H1 (cell line): ENCODE measurements at regions not wholly inside any gene's neighbourhood (a gene's known extent, or its start where the extent isn't known, plus 50 kb on each side); places are given as distances from the start of the nearest gene placed in this dataset.

ENCODE experiments used
- CTCF ChIA-PET: fragments of 300-600 bp; sonication (Branson Sonifier 250); formaldehyde crosslinking; loops from one replicate; lab custom pipeline; 2021; ENCODE audit not compliant: partially characterized antibody; lab: Charles Lee
- POLR2A ChIA-PET: fragments of 300-600 bp; sonication (Branson Sonifier 250); formaldehyde crosslinking; loops from one replicate; lab custom pipeline; 2021; ENCODE audit warnings: inconsistent platforms; ENCODE audit not compliant: partially characterized antibody; lab: Charles Lee
- DNase-seq, 2 experiments: peaks; one replicate each; pipeline versions ENCODE4 v3.0.0 to v3.0.0-alpha.2; 2010 to 2022; ENCODE audit warnings: low spot score in 2 of 2, low read depth in 1 of 2, mixed read lengths in 1 of 2
- FAIRE-seq: peaks from 2 replicates; lab custom pipeline; 2011; peaks lifted over from hg19 to GRCh38; lab: Jason Lieb, UNC
- H2AFZ ChIP-seq: 2 replicates; pipeline ENCODE4 v1.8.1; 2012; ENCODE audit warnings: low read length, inconsistent platforms
- H2AK5ac ChIP-seq: 2 replicates; pipeline ENCODE4 v1.6.1; 2013; ENCODE audit warnings: low read depth, low read length
- H2BK120ac ChIP-seq: replicated peaks from 2 replicates; pipeline ENCODE3; 2013; ENCODE audit warnings: low read depth, low read length, inconsistent platforms
- H2BK12ac ChIP-seq: 2 replicates; pipeline ENCODE4 v1.6.1; 2013; ENCODE audit warnings: low read depth, low read length
- H2BK15ac ChIP-seq: 2 replicates; pipeline ENCODE4 v1.6.1; 2013; ENCODE audit warnings: low read length
- H2BK20ac ChIP-seq: 2 replicates; pipeline ENCODE4 v1.6.1; 2013; ENCODE audit warnings: low read length
- H2BK5ac ChIP-seq: 2 replicates; pipeline ENCODE4 v1.6.1; 2013; ENCODE audit warnings: low read depth, low read length
- H3K14ac ChIP-seq: 2 replicates; pipeline ENCODE4 v1.6.1; 2013; ENCODE audit warnings: inconsistent platforms; ENCODE audit not compliant: insufficient read length
- H3K18ac ChIP-seq: 2 replicates; pipeline ENCODE4 v1.6.1; 2013; ENCODE audit warnings: low read length; ENCODE audit errors: extremely low read depth
- H3K23ac ChIP-seq: 2 replicates; pipeline ENCODE4 v1.6.1; 2013; ENCODE audit warnings: inconsistent platforms; ENCODE audit not compliant: insufficient read length
- H3K23me2 ChIP-seq: 2 replicates; pipeline ENCODE4 v1.6.1; 2013; ENCODE audit warnings: low read depth, low read length
- H3K27ac ChIP-seq: 2 replicates; pipeline ENCODE4 v1.6.1; 2011; ENCODE audit warnings: low read depth, low read length, inconsistent platforms
- H3K27me3 ChIP-seq, 4 experiments: replicated peaks in 1 of 4; 1 replicate in 1 of 4; 2 replicates in 3 of 4; pipeline versions ENCODE4 v1.6.1 to v1.8.1; 2011 to 2013; ENCODE audit warnings: low read length in 3 of 4, mild to moderate bottlenecking in 3 of 4, inconsistent platforms in 2 of 4, mixed read lengths in 2 of 4, moderate library complexity in 1 of 4; ENCODE audit not compliant: control insufficient read depth in 3 of 4, insufficient read depth in 3 of 4; ENCODE audit errors: extremely low read depth in 1 of 4
- H3K36me3 ChIP-seq, 4 experiments: 2 replicates each; pipeline versions ENCODE4 v1.6.1 to v1.8.1; 2011 to 2013; ENCODE audit warnings: mild to moderate bottlenecking in 4 of 4, low read length in 3 of 4, moderate library complexity in 2 of 4, control low read depth in 1 of 4, inconsistent platforms in 1 of 4; ENCODE audit not compliant: insufficient read depth in 4 of 4, control insufficient read depth in 2 of 4
- H3K4ac ChIP-seq: replicated peaks from 2 replicates; pipeline ENCODE3; 2013; ENCODE audit warnings: low read length, low read depth, mixed read lengths, inconsistent platforms; ENCODE audit not compliant: insufficient read length
- H3K4me1 ChIP-seq, 4 experiments: replicated peaks in 1 of 4; 1 replicate in 1 of 4; 2 replicates in 3 of 4; pipeline versions ENCODE4 v1.6.1 to v1.8.1; 2011 to 2013; ENCODE audit warnings: low read length in 3 of 4, inconsistent platforms in 2 of 4, mixed read lengths in 1 of 4; ENCODE audit not compliant: insufficient read depth in 4 of 4, control insufficient read depth in 3 of 4
- H3K4me2 ChIP-seq, 2 experiments: 2 replicates each; pipeline versions ENCODE4 v1.6.1 to v1.8.1; 2011 to 2013; ENCODE audit warnings: low read depth in 2 of 2, low read length in 2 of 2, control low read depth in 1 of 2, inconsistent platforms in 1 of 2, mild to moderate bottlenecking in 1 of 2; ENCODE audit not compliant: insufficient read depth in 1 of 2
- H3K4me3 ChIP-seq, 4 experiments: fragments of 200-600, 300-600 bp in 1 of 4; sonication (generic), shearing (Covaris generic), sonication (Bioruptor Twin) in 1 of 4; 2 replicates each; pipeline versions ENCODE4 v1.5.1 to v1.8.1; 2011 to 2016; ENCODE audit warnings: low read length in 4 of 4, low read depth in 3 of 4, control low read depth in 2 of 4, inconsistent platforms in 2 of 4, mild to moderate bottlenecking in 2 of 4, mixed read lengths in 1 of 4, moderate library complexity in 1 of 4; ENCODE audit not compliant: insufficient read depth in 2 of 4; ENCODE audit errors: extremely low read depth in 1 of 4
- H3K56ac ChIP-seq: replicated peaks from 2 replicates; pipeline ENCODE3; 2013; ENCODE audit warnings: low read depth, mild to moderate bottlenecking, mixed read lengths, low read length, inconsistent platforms; ENCODE audit not compliant: insufficient read length
- H3K79me1 ChIP-seq: 2 replicates; pipeline ENCODE4 v1.6.1; 2013; ENCODE audit warnings: low read depth, low read length, control low read depth
- H3K79me2 ChIP-seq, 2 experiments: 2 replicates each; pipeline versions ENCODE4 v1.6.1 to v1.8.1; 2012 to 2013; ENCODE audit warnings: low read length in 2 of 2, mild to moderate bottlenecking in 2 of 2, inconsistent platforms in 1 of 2; ENCODE audit not compliant: insufficient read depth in 2 of 2, control insufficient read depth in 1 of 2
- H3K9ac ChIP-seq, 4 experiments: replicated peaks in 1 of 4; 1 replicate in 1 of 4; 2 replicates in 3 of 4; pipeline versions ENCODE4 v1.6.1 to v1.8.1; 2011 to 2013; ENCODE audit warnings: low read depth in 3 of 4, low read length in 3 of 4, control low read depth in 2 of 4, mild to moderate bottlenecking in 2 of 4, moderate library complexity in 2 of 4, inconsistent platforms in 1 of 4; ENCODE audit errors: extremely low read depth in 1 of 4
- H3K9me3 ChIP-seq, 2 experiments: 2 replicates each; pipeline versions ENCODE4 v1.6.1 to v1.8.1; 2012 to 2013; ENCODE audit warnings: mild to moderate bottlenecking in 2 of 2, moderate library complexity in 2 of 2, control low read depth in 1 of 2, inconsistent platforms in 1 of 2, low read depth in 1 of 2, low read length in 1 of 2, mixed read lengths in 1 of 2; ENCODE audit not compliant: insufficient read depth in 2 of 2
- H4K20me1 ChIP-seq, 2 experiments: replicated peaks in 1 of 2; 2 replicates each; pipeline versions ENCODE3 to v1.8.1; 2011 to 2013; ENCODE audit warnings: inconsistent platforms in 2 of 2, low read length in 2 of 2, mild to moderate bottlenecking in 1 of 2; ENCODE audit not compliant: insufficient read depth in 2 of 2, control insufficient read depth in 1 of 2
- H4K5ac ChIP-seq: 2 replicates; pipeline ENCODE4 v1.6.1; 2013; ENCODE audit warnings: low read length, low read depth, mixed read lengths, inconsistent platforms; ENCODE audit not compliant: insufficient read length
- H4K8ac ChIP-seq: 2 replicates; pipeline ENCODE4 v1.8.0; 2013; ENCODE audit warnings: mild to moderate bottlenecking, moderate library complexity, low read length, inconsistent platforms; ENCODE audit not compliant: insufficient read depth; ENCODE audit errors: extremely low read depth
- H4K91ac ChIP-seq: replicated peaks from 2 replicates; pipeline ENCODE3; 2013; ENCODE audit warnings: low read length, mixed read lengths, inconsistent platforms; ENCODE audit not compliant: insufficient read length
- HDAC2 ChIP-seq, 2 experiments: fragments of 300-600 bp in 1 of 2; sonication (generic) in 1 of 2; IDR thresholded peaks; 2 replicates each; pipeline ENCODE4 v1.6.1; 2011 to 2012; ENCODE audit warnings: low read depth in 2 of 2, low read length in 2 of 2, mild to moderate bottlenecking in 2 of 2, moderate library complexity in 2 of 2, borderline replicate concordance in 1 of 2, inconsistent platforms in 1 of 2
- WGBS, 2 experiments: shearing (Covaris generic) in 1 of 2; methylation state at CpG; one replicate each; pipeline versions ENCODE4 v1.1.6 to v1.1.7; 2013 to 2015; ENCODE audit warnings: low lambda C conversion rate in 2 of 2, mixed read lengths in 2 of 2, inconsistent platforms in 1 of 2, low coverage in 1 of 2, missing lambda C conversion rate in 1 of 2; ENCODE audit not compliant: insufficient replicate concordance in 2 of 2, insufficient coverage in 1 of 2, insufficient read length in 1 of 2; ENCODE audit errors: extremely low coverage in 1 of 2, missing lambda C conversion rate in 1 of 2; 5-methylcytosine and 5-hydroxymethylcytosine counted together

GRCh38 chr7:126005064-126005463 is 1075.4 kb upstream of the POT1 start:
- CTCF ChIA-PET: no interaction called here
- Histone ChIP-seq H2BK20ac (no peak overlapping the region), H3K36me3 (no peaks in the 10 kb centered on the region)

More at GRCh38 chr7:126005064-126005463, 1075.4 kb upstream of the POT1 start:
- no peaks in the 10 kb centered on the region; a peak in 1 of 7 replicates for H3K4me1 ChIP-seq
- no peak overlapping the region for H2BK5ac ChIP-seq
- no peaks in the 10 kb centered on the region for H3K79me1 ChIP-seq
- 94% methylated on average over 4 of the region's 4 CpGs; no CpG with 5 or more reads in 1 of the 2 experiments for WGBS, 2 experiments
- H3K14ac ChIP-seq: no peak overlapping the region
- no peak overlapping the region for H4K5ac ChIP-seq
- no peaks in the 10 kb centered on the region for H3K9me3 ChIP-seq
- no peaks in the 10 kb centered on the region for H3K23me2 ChIP-seq
- DNase-seq: no peak
- no peak overlapping the region for H3K4me3 ChIP-seq
- no peak overlapping the region for H3K56ac ChIP-seq
- H3K27ac ChIP-seq: no peak overlapping the region
- H3K23ac ChIP-seq: no peak overlapping the region
- FAIRE-seq: no peak
- no peaks in the 10 kb centered on the region for H3K27me3 ChIP-seq
- no peak overlapping the region for H3K18ac ChIP-seq
- H3K4me2 ChIP-seq: no peak overlapping the region
- no peaks in the 10 kb centered on the region for H4K20me1 ChIP-seq
- H2BK120ac ChIP-seq: no peak overlapping the region
- H2AK5ac ChIP-seq: no peak overlapping the region
- no peak for TF ChIP-seq HDAC2 (IDR thresholded peaks at IDR 0.05; ENCODE audit: borderline replicate concordance in 1 of 2, low read depth in 2 of 2, low read length in 2 of 2)
- TF ChIP-seq, all 59 proteins: peak for 0
- Histone ChIP-seq H3K79me2 (no peaks in the 10 kb centered on the region), H4K8ac (no peak overlapping the region), H2BK12ac (no peak overlapping the region), H3K4ac (no peak overlapping the region), H4K91ac (no peak overlapping the region), H2AFZ (no peak overlapping the region), H2BK15ac (no peak overlapping the region), H3K9ac (no peak overlapping the region)
- POLR2A ChIA-PET: no interaction called here
